Ecto neural progenitor cell (in vitro differentiated cells): ENCODE measurements at regions not wholly inside any gene's neighbourhood (a gene's known extent, or its start where the extent isn't known, plus 50 kb on each side); places are given as distances from the start of the nearest gene placed in this dataset.

ENCODE experiments used
- DNase-seq: peaks from one replicate; pipeline ENCODE4 v3.0.0-alpha.2; 2018; ENCODE audit warnings: low spot score

- no peak for DNase-seq
Observed at GRCh38 chr5:173781432-173781815, 106.7 kb upstream of the CPEB4 start.

- DNase-seq = no peak
Observed at GRCh38 chr5:173781816-173782670, 106.1 kb upstream of the CPEB4 start.

GRCh38 chr5:173782671-173783101 is 105.5 kb upstream of the CPEB4 start:
- DNase-seq = no peak

- no peak for DNase-seq
Observed at GRCh38 chr5:173783371-173783770, 104.8 kb upstream of the CPEB4 start.

- no peak for DNase-seq
Observed at GRCh38 chr5:173785400-173785799, 102.7 kb upstream of the CPEB4 start.

GRCh38 chr5:173785866-173786265 is 102.3 kb upstream of the CPEB4 start:
- no peak for DNase-seq

GRCh38 chr5:173786286-173787187 is 101.6 kb upstream of the CPEB4 start:
- no peak for DNase-seq

GRCh38 chr5:173789031-173789920 is 98.9 kb upstream of the CPEB4 start:
- no peak for DNase-seq

GRCh38 chr5:173790177-173790719 is 97.9 kb upstream of the CPEB4 start:
- no peak for DNase-seq

- no peak for DNase-seq
Observed at GRCh38 chr5:173790836-173791546, 97.2 kb upstream of the CPEB4 start.

GRCh38 chr5:173791878-173792277 is 96.3 kb upstream of the CPEB4 start:
- DNase-seq = no peak

- no peak for DNase-seq
Observed at GRCh38 chr5:173792781-173793547, 95.2 kb upstream of the CPEB4 start.

- no peak for DNase-seq
Observed at GRCh38 chr5:173793648-173794548, 94.3 kb upstream of the CPEB4 start.

GRCh38 chr5:173794901-173795416 is 93.2 kb upstream of the CPEB4 start:
- DNase-seq = no peak

GRCh38 chr5:173795601-173796000 is 92.5 kb upstream of the CPEB4 start:
- no peak for DNase-seq

- DNase-seq = no peak
Observed at GRCh38 chr5:173796721-173797495, 91.2 kb upstream of the CPEB4 start.

- DNase-seq = no peak
Observed at GRCh38 chr5:173798127-173798810, 89.9 kb upstream of the CPEB4 start.

GRCh38 chr5:173800340-173800739 is 87.8 kb upstream of the CPEB4 start:
- no peak for DNase-seq
